Breast epithelium (tissue), 3 donors: ENCODE measurements at regions not wholly inside any gene's neighbourhood (a gene's known extent, or its start where the extent isn't known, plus 50 kb on each side); places are given as distances from the start of the nearest gene placed in this dataset.

Experiments
- POLR2A ChIP-seq: fragments of 450-650 bp; IDR thresholded peaks from one replicate; pipeline ENCODE4 v1.6.1; 2016; ENCODE audit warnings: antibody characterized with exemption, mild to moderate bottlenecking, moderate library complexity
- POLR2AphosphoS5 ChIP-seq, 3 donors: sonication (generic); formaldehyde crosslinking; IDR thresholded peaks; one replicate each; pipeline ENCODE4 v1.6.1; 2017; ENCODE audit warnings: antibody characterized with exemption in 3 of 3

GRCh38 chr6:76803038-76803580, 660.2 kb downstream of the HTR1B start:
- TF ChIP-seq POLR2AphosphoS5 (IDR thresholded peaks at IDR 0.05) (no peak), POLR2A (no peak)
